ENCODE measurements at regions not wholly inside any gene's neighbourhood (a gene's known extent, or its start where the extent isn't known, plus 50 kb on each side); places are given as distances from the start of the nearest gene placed in this dataset.

- no peak overlapping the region for H2AFZ ChIP-seq (ENCODE audit: low read depth, low read length)
- DNase-seq (ENCODE audit: extremely low read depth in 1 of 4, low spot score in 3 of 4), result no peak
- H3K79me2 ChIP-seq (ENCODE audit: control insufficient read depth, insufficient read depth, low read length), result no peaks in the 10 kb centered on the region
- H3K9me1 ChIP-seq (ENCODE audit: control insufficient read depth, insufficient read depth, low read length), result no peaks in the 10 kb centered on the region
- intact Hi-C loops (cut with micrococcal nuclease), result loop anchor here (5.0 kb wide), 1 partner anchor 73 kb away; no protein-coding TSS in a partner anchor
- no peak overlapping the region for H3K27ac ChIP-seq (ENCODE audit: extremely low read depth, low read depth, low read length)
- ChIA-PET CTCF (ENCODE audit: low intra/inter-chr PET ratio) (no interaction called here), POLR2A (interaction anchor here (1.4 kb wide), 1 partner anchor 22 kb away, joined by 3 read pairs; no protein-coding TSS in a partner anchor)
- no peaks in the 10 kb centered on the region for H4K20me1 ChIP-seq (replicated peaks; ENCODE audit: control insufficient read depth, insufficient read depth, low read length)
- in situ Hi-C loops (cut with MboI), result no loop called here
- no peaks in the 10 kb centered on the region for H3K4me1 ChIP-seq (replicated peaks in 1 of 2; ENCODE audit: control insufficient read depth in 2 of 2, insufficient read depth in 2 of 2, low read length in 2 of 2)
- H3K9me3 ChIP-seq (replicated peaks; ENCODE audit: control insufficient read depth, insufficient read depth, low read depth, low read length), result no peaks in the 10 kb centered on the region
- H3K4me2 ChIP-seq (ENCODE audit: insufficient read depth, low read length), result no peak overlapping the region
- no peak for FAIRE-seq
- ATAC-seq, result no peak
- TF ChIP-seq LEF1 (IDR thresholded peaks at IDR 0.05) (no peak), TSHZ1 (CRISPR knock-in tag; IDR thresholded peaks at IDR 0.05) (no peak), ID3 (CRISPR knock-in tag; IDR thresholded peaks at IDR 0.05) (no peak), ID3 (tag; IDR thresholded peaks at IDR 0.05) (no peak), ASH1L (IDR thresholded peaks at IDR 0.05; ENCODE audit: borderline replicate concordance, low read depth, partially characterized antibody) (no peak)
- TF ChIP-seq, protein P1, sequence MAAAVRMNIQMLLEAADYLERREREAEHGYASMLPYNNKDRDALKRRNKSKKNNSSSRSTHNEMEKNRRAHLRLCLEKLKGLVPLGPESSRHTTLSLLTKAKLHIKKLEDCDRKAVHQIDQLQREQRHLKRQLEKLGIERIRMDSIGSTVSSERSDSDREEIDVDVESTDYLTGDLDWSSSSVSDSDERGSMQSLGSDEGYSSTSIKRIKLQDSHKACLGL (CRISPR knock-in tag; IDR thresholded peaks at IDR 0.05; ENCODE audit: borderline replicate concordance, poor library complexity, severe bottlenecking), result no peak
- no peaks in the 10 kb centered on the region; a peak in 1 of 5 replicates for H3K27me3 ChIP-seq (ENCODE audit: control insufficient read depth in 2 of 2, insufficient read depth in 2 of 2, low read length in 2 of 2)
- no peak overlapping the region for H3K9ac ChIP-seq (ENCODE audit: insufficient read depth in 1 of 2, low read depth in 2 of 2, low read length in 2 of 2)
- no peaks in the 10 kb centered on the region for H3K36me3 ChIP-seq (ENCODE audit: control insufficient read depth, insufficient read depth, low read length)
- whole genome bisulfite sequencing (ENCODE audit: insufficient coverage, low coverage, missing lambda C conversion rate), result 2% methylated on average over 3 of the region's 3 CpGs
- no peak overlapping the region for H3K4me3 ChIP-seq
- no TSS peak for BruUV-seq (replicated peaks)
These were observed 128.4 kb upstream of the ADGRF1 start for GRCh38 chr6:47170617-47170947.
